GM18517 (cell line): ENCODE measurements at regions not wholly inside any gene's neighbourhood (a gene's known extent, or its start where the extent isn't known, plus 50 kb on each side); places are given as distances from the start of the nearest gene placed in this dataset.

Experiments
- ATAC-seq: cut with Tn5 transposase; IDR thresholded peaks from one replicate; pipeline ENCODE4 v1.9.1; 2021; ENCODE audit warnings: mild to moderate bottlenecking, moderate library complexity; ENCODE audit not compliant: unreplicated experiment

DNA sequence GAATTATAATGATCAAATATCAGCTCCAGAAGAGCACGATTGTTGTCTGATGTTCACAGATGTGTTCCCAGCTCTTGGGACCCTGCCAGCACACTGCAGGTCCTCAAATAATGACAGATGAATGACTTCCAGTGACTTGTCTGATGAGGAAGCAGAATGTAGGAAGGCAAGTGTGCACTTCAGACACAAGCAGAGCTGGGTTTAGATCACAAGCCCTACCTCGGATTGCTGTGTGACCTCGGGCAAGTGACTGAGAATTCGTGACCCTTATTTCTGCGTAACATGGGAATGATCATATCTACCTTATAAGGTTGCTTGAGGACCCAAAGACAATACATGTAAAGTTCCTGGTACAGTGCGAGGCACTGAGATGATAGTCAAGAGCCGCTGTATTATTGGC lies 182.2 kb downstream of the ABCC12 start:
- ATAC-seq, result no peak

DNA sequence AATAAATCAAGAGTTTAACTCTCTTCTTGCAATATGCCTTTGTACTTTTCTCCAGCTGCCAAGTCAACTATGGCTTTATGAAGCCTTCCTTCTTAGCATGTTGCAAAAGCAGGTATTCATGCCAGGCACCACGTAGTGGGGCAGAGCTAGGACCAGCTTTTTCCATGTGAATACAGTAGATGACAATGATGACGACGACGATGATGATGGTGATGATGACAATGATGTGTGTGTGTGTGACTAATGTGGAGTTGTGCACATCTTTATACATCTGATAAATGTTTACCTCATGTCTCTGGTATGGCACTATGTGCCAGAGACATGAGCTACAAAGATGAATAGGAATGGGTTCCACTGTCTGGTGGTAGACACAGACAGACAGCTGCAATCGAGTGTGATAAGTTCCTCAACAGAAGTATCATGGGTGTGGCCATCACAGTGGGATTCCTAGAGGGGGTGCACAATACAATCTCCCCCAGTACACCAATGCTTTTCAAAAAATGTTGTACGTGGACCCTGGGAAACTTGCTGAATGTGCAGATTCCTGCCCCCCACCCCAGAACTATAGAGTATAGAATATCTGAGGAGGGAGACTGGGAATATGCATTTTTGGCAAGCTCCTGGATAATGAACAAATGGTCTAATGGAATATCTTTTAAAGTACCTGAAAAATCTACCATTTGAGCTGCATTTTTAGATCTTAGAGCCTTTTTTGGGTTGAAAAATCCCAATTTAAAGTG lies 183.4 kb downstream of the ABCC12 start:
- ATAC-seq, result no peak

GRCh38 chr16:47971225-47971624 lies 184.6 kb downstream of the ABCC12 start:
- ATAC-seq, result no peak

GRCh38 chr16:47970291-47970931 lies 185.4 kb downstream of the ABCC12 start:
- ATAC-seq, result no peak

- ATAC-seq, result no peak
Measured at GRCh38 chr16:47967374-47967773, 188.4 kb downstream of the ABCC12 start.

GRCh38 chr16:47966325-47966724 lies 189.5 kb downstream of the ABCC12 start:
- no peak for ATAC-seq

DNA sequence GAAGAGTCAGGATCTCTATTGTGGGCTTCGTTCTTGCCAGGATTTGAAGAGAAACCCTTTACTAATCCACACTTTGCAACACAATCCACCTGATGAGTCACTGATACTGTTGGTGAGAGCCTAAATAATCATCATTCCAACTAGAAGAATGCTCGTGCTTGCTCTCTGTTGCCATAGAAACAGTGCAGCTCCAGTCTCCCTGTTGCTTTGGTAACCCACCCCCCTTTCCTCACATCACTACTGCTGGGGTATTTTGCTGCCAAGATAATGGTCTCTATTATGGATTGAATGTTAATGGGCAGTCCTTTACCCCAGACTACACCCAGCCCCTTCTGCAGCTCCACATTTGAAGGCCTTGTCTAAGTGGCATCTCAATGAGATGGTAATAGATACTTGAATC lies 190.4 kb downstream of the ABCC12 start:
- ATAC-seq, result no peak

DNA sequence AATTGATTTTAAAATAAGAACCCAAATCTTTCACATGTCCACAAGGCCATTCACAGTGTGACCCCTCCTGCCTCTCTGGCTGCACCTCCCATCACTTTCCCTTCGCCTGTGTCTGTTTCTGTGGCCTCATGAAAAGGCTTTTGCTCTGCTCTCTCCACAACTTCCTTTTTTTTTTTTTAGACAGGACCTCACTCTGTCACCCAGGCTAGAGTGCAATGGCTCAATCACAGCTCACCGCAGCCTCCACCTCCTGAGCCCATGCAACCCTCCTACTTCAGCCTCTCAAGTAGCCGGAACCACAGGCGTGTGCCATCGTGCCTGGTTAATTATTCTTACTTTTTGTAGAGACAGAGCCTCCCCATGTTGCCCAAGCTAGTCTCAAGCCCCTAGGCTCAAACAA lies 197.1 kb downstream of the ABCC12 start:
- ATAC-seq, result no peak

GRCh38 chr16:47956916-47957315 lies 198.9 kb downstream of the ABCC12 start:
- ATAC-seq, result no peak

GRCh38 chr16:47949714-47950113 lies 206.1 kb downstream of the ABCC12 start:
- no peak for ATAC-seq

DNA sequence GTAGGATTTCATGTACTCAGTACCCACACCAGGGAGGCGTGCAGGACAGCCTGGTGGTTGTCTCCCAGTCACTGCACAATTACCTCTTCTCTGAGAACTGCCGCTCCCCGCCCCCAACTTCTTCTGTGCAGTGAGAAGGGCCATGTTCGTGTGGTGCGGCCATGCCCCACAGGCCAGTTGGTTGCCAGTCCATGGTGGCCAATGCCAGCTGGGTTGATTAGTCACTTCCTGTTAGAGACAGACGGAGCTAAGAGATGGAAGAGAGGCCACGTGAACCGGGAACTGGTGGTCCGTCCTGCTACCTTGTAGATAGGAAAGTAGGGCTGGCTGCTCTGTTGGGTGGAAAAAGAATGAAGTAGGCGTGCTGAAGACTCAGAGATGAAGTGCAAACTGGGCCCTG lies 206.5 kb downstream of the ABCC12 start:
- ATAC-seq, result no peak

DNA sequence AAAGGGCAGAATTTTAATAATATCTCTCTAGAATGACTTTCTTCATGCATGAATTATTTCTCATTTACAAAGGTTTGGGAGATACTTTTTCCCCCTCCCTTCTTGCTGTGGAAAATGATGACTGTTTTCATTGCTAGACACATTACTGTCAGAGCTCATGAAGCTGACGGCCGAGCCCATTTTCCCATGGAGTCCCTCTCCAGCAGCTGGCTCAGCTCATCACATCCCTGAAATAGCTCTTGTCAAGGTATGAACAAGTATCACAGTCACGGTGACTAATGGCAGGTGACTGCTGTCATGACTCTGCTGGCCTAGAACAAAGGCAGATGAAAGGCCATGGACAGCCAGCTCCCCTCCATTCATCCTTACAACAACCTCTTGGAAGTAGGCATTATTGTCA lies 208.1 kb downstream of the ABCC12 start:
- no peak for ATAC-seq

GRCh38 chr16:47946092-47946491 lies 209.7 kb downstream of the ABCC12 start:
- no peak for ATAC-seq

DNA sequence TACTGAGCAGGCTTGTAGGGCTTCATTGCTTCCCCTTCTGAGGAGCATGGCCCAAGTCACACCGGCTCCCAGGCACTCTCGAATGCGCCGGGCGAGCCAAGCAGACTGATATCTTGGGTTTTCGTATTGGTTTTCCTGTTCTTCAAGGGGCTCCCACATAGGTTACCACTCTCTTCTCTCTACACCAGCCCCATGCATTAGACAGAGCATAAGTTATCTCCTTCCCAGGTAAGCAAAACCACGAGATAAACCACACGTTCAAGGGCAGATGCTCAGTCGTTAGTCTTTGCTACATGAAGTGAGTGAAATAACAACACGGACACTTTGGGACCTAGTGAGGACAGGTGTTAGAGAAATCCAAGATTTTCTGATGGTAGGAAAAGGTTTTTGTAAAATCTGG lies 211.2 kb downstream of the ABCC12 start:
- ATAC-seq, result no peak

DNA sequence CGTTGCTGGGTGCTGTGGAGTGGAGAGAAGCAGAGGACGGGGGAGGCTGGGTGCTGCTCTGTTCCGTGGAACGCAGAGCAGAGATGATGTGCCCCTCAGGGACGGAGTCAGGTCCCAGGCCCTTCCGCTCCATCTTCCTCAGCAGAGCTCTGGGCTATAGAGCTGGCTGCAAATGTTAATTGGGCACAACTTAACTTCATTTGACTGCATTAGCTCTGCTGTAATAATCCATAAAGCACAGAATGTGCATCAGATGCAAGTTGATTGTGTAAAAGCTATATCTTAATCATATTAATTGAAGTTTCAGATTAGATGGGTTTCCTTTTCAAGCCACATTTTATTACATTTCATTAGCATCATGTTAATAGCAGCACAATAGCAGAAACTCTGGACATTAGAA lies 212.6 kb downstream of the ABCC12 start:
- ATAC-seq, result no peak

DNA sequence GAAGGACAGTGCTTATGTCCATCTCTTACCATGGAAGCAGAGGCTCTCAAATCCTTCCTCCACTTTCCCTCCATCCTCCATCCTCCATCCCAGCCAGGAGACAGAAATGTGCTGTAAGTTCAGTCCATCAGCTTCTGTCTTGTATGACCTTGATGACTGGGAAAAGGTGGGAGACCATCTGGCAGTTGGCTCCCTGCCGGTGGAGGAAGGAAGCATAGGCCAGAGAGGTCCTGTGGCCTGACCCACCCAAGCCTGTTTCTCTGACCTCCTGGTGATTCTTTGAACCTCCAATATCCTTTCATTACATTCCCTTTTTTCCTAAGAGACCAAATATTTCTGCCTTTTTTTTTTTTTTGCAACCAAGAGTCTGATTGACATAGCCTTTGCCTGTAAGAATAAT lies 215.3 kb downstream of the ABCC12 start:
- no peak for ATAC-seq

DNA sequence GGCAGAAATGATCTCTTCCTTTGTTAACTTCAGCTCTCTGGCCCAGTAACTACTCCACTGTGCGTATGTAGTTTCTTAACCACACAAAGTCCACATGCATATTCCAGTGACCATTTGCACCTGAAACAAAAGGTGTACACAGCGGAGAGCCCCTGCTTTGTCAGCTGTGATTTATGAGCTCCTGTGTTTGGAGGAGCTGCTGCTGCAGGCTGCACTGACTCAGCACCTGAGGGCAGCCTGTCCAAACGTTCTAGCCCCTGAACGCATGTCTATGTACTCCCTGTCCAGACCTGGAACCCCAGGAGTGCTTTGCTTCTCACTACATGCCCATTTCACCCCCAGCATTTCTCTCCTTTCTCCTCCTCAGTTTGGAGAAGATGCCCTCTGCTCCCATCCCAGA lies 216.1 kb downstream of the ABCC12 start:
- ATAC-seq, result no peak

DNA sequence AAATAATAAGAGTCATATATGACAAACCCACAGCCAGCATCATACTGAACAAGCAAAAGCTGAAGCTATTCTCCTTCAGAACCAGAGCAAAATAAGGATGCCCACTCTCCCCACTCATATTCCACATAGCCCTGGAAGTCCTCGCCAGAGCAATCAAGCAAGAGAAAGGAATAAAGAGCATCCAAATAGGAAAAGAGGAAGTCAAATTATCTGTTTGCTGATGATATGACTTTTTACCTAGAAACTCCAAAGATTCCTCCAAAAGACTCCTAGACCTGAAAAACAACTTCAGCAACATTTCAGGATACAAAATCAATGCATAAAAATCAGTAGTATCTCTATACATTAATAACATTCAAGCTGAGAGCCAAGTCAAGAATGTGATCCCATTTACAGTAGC lies 217.5 kb downstream of the ABCC12 start:
- no peak for ATAC-seq

DNA sequence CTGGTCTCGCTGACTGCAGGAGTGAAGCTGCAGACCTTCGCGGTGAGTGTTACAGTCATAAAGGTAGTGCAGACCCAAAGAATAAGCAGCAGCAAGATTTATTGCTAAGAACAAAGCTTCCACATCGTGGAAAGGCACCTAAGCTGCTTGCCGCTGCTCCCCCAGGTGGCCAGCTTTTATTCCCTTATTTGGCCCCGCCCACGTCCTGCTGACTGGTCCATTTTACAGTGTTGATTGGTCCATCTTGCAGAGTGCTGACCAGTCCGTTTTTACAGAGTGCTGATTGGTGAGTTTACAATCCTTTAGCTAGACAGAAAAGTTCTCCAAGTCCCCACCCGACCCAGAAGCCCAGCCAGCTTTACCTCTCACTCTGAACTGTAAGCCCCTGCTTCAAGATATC lies 227.8 kb downstream of the ABCC12 start:
- no peak for ATAC-seq

DNA sequence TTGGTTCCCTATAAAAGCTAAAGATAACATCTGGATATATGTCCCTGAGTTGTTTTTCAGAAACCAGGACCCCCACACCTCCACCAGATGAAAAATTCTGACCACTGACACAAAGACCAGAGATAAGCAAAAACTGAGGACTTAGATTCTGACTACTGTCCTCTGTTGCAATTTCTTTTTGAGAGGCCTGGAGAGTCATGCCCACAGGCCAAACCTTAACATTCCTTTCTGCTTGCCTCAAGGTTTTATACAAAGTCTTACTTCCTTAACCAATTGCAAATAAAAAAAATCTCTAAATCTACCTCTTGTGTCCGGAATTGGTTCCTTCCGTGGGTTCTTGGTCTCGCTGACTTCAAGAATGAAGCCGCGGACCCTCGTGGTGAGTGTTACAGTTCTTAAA lies 228.5 kb downstream of the ABCC12 start:
- ATAC-seq, result no peak

DNA sequence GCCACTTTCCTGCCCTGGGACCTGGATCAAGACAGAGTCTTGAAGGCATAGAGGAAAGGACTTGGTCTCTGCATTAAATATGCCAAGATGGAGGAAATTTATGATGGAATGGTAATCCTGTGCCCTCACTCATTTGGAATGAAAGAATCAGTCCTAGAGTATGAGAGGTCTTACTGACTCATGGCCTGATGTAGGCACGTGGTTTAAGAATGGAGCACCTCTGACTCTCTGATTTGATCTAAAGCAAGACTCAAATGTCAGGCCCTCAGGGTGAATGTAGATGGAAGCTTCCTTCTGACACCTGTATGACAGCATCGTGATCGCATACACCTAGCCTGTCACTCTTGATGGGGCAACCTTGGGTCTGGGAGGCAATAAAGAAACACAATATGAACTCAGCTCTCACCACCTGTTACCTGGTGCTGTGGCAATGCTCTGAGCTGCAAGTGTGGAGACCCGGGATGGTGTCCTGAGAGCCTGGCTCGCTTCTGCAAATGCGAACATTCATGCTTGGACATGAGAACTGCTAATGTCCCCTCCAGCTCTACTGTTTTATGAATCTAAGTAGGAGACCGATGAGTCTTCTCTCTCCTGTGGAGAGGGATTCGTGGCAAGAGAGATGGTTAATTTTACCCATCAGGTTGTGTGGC lies 229.9 kb downstream of the ABCC12 start:
- no peak for ATAC-seq

- ATAC-seq, result no peak
Measured at GRCh38 chr16:47924950-47925349, 230.8 kb downstream of the ABCC12 start.
